A549 (cell line): ENCODE measurements at regions not wholly inside any gene's neighbourhood (a gene's known extent, or its start where the extent isn't known, plus 50 kb on each side); places are given as distances from the start of the nearest gene placed in this dataset.

ENCODE experiments used
- ATAC-seq, 2 experiments: fragments of 200-7000 bp in 1 of 2; fragments of >200 bp in 1 of 2; cut with Nextera tagmentation in 1 of 2; cut with Tn5 transposase in 1 of 2; 3 replicates each; pipeline versions ENCODE4 v1.8.0 to v1.9.1; 2018 to 2020; ENCODE audit warnings: mild to moderate bottlenecking in 1 of 2, moderate library complexity in 1 of 2
- CTCF ChIA-PET: fragments of 300-600 bp; sonication (Branson Sonifier 250); formaldehyde crosslinking; extraction: SDS; loops from one replicate; lab custom pipeline; 2021; ENCODE audit warnings: antibody characterized with exemption, inconsistent platforms; lab: Yijun Ruan, JAX
- POLR2A ChIA-PET: fragments of 350-600 bp; formaldehyde crosslinking; extraction: SDS; loops from one replicate; lab custom pipeline; 2021; ENCODE audit warnings: antibody characterized with exemption, inconsistent platforms; lab: Yijun Ruan, JAX
- DNase-seq, 2 experiments: peaks; one replicate each; pipeline versions ENCODE4 v3.0.0 to v3.0.0-alpha.2; 2011 to 2016; ENCODE audit warnings: low read depth in 1 of 2, low spot score in 1 of 2
- FAIRE-seq: peaks from 2 replicates; lab custom pipeline; 2011; peaks lifted over from hg19 to GRCh38; lab: Jason Lieb, UNC
- H3K27ac ChIP-seq, 2 experiments: fragments of >200 bp; sonication (Bioruptor Twin); formaldehyde crosslinking; 3 replicates each; pipeline ENCODE4 v1.5.1; 2016 to 2017
- H3K4me1 ChIP-seq: fragments of >200 bp; sonication (Bioruptor Twin); formaldehyde crosslinking; 3 replicates; pipeline ENCODE4 v1.6.1; 2016
- H3K4me2 ChIP-seq: fragments of >200 bp; sonication (Bioruptor Twin); formaldehyde crosslinking; 3 replicates; pipeline ENCODE4 v1.6.1; 2016
- H3K4me3 ChIP-seq: fragments of >200 bp; sonication (Bioruptor Twin); formaldehyde crosslinking; 3 replicates; pipeline ENCODE4 v1.5.1; 2016
- H3K9me3 ChIP-seq: fragments of >200 bp; sonication (Bioruptor Twin); formaldehyde crosslinking; 3 replicates; pipeline ENCODE4 v1.6.1; 2016
- CBX2 ChIP-seq: fragments of 200-600 bp; sonication (generic); IDR thresholded peaks from 2 replicates; pipeline ENCODE4 v1.6.1; 2016; ENCODE audit warnings: low read depth, mild to moderate bottlenecking, borderline replicate concordance
- CBX8 ChIP-seq: fragments of 200-600 bp; sonication (generic); IDR thresholded peaks from 2 replicates; pipeline ENCODE4 v1.6.1; 2016
- CHD4 ChIP-seq: fragments of 200-600 bp; sonication (generic); IDR thresholded peaks from 2 replicates; pipeline ENCODE4 v1.6.1; 2016; ENCODE audit warnings: antibody characterized with exemption, mild to moderate bottlenecking, borderline replicate concordance
- ELK1 ChIP-seq: fragments of 150-350 bp; IDR thresholded peaks from 2 replicates; pipeline ENCODE4 v1.6.1; 2014; ENCODE audit warnings: low read depth, mild to moderate bottlenecking, low read length
- FOSB ChIP-seq: fragments of 250-450 bp; sonication (Bioruptor Pico); IDR thresholded peaks from 2 replicates; pipeline ENCODE4 v1.5.0; 2020; ENCODE audit warnings: mild to moderate bottlenecking, moderate library complexity
- HDAC2 ChIP-seq: fragments of 200-600 bp; sonication (generic); IDR thresholded peaks from 2 replicates; pipeline ENCODE4 v1.6.1; 2016
- JUN ChIP-seq, 2 experiments: fragments of >200 bp; sonication (Bioruptor Twin); formaldehyde crosslinking; IDR thresholded peaks; 2 replicates in 1 of 2; 3 replicates in 1 of 2; pipeline ENCODE4 v1.6.1; 2016 to 2017
- KDM5A ChIP-seq: fragments of 200-600 bp; sonication (generic); IDR thresholded peaks from 2 replicates; pipeline ENCODE4 v1.6.1; 2016; ENCODE audit warnings: antibody characterized with exemption, mild to moderate bottlenecking
- MAZ ChIP-seq: fragments of 150-350 bp; IDR thresholded peaks from 2 replicates; pipeline ENCODE4 v1.6.1; 2014; ENCODE audit warnings: antibody characterized with exemption, low read depth, low read length, borderline replicate concordance
- MYC ChIP-seq: IDR thresholded peaks from 2 replicates; pipeline ENCODE4 v1.6.1; 2012; ENCODE audit warnings: mild to moderate bottlenecking, inconsistent platforms, low read length, improper control_type of control experiment, borderline replicate concordance
- NPAS2 ChIP-seq: fragments of 250-450 bp; sonication (Bioruptor Pico); IDR thresholded peaks from 2 replicates; pipeline ENCODE4 v1.8.0; 2022; ENCODE audit warnings: mild to moderate bottlenecking, moderate library complexity, borderline replicate concordance
- POLR2A ChIP-seq: IDR thresholded peaks from 2 replicates; pipeline ENCODE4 v1.6.1; 2012; ENCODE audit warnings: mild to moderate bottlenecking, low read length
- POLR2AphosphoS2 ChIP-seq: conservative IDR thresholded peaks from 2 replicates; pipeline ENCODE4 v1.6.1; 2012; ENCODE audit warnings: low read length, improper control_type of control experiment, inconsistent platforms
- REST ChIP-seq: fragments of 200-600 bp; sonication (generic); IDR thresholded peaks from 2 replicates; pipeline ENCODE4 v1.6.1; 2016; ENCODE audit warnings: antibody characterized with exemption, mild to moderate bottlenecking, moderate library complexity
- TFCP2L1 ChIP-seq: fragments of 250-450 bp; sonication (Bioruptor Pico); IDR thresholded peaks from 2 replicates; pipeline ENCODE4 v1.5.0; 2021; ENCODE audit warnings: mild to moderate bottlenecking
- ZFP36 ChIP-seq: fragments of 450-650 bp; IDR thresholded peaks from 2 replicates; pipeline ENCODE4 v1.6.1; 2014; ENCODE audit warnings: borderline replicate concordance; ENCODE audit not compliant: partially characterized antibody
- WGBS: methylation state at CpG from one replicate; pipeline ENCODE4 v1.1.6; 2017; ENCODE audit errors: missing lambda C conversion rate; 5-methylcytosine and 5-hydroxymethylcytosine counted together
- TF ChIP-seq, protein P1 (sequence below): fragments of >200 bp; sonication (Bioruptor Twin); formaldehyde crosslinking; IDR thresholded peaks from 3 replicates; pipeline ENCODE4 v1.5.1; 2016
- TF ChIP-seq, protein P2 (sequence below): fragments of 250-450 bp; sonication (Bioruptor Pico); IDR thresholded peaks from 2 replicates; pipeline ENCODE4 v1.5.0; 2020; ENCODE audit warnings: low read depth, mild to moderate bottlenecking, moderate library complexity
- TF ChIP-seq, protein P3 (sequence below): fragments of 250-450 bp; sonication (Bioruptor Pico); IDR thresholded peaks from 2 replicates; pipeline ENCODE4 v1.5.0; 2021; ENCODE audit warnings: mild to moderate bottlenecking, moderate library complexity, borderline replicate concordance

DNA sequence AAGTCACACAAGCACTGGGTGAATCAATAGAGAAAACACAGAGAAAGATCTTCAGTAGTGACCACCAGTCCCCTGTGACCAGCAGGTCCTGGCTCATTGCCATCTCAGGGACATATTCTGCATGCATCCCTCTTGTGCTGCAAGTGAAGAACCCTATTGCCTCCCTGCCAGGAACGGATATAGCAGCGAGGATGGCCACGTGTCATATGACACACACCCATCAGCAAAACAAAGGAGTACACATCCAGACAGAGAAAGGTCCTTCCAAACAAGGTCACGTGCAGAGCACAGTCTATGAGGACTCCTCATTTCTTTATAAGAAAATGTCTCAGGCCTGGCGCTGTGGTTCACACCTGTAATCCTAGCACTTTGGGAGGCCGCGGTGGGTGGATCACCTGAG lies 638.4 kb downstream of the FLRT2 start:
- TF ChIP-seq JUN (IDR thresholded peaks at IDR 0.05): no peak
- ATAC-seq (no peak), DNase-seq (no peak), FAIRE-seq (no peak)
- Histone ChIP-seq H3K4me3 (no peak overlapping the region), H3K27ac (no peak overlapping the region), H3K4me2 (no peak overlapping the region), H3K4me1 (no peaks in the 10 kb centered on the region), H3K9me3 (no peaks in the 10 kb centered on the region; the same call in 2 of the 3 replicates)
- ChIA-PET CTCF (no interaction called here), POLR2A (no interaction called here)
- 11% methylated on average over 7 of the region's 7 CpGs for WGBS

DNA sequence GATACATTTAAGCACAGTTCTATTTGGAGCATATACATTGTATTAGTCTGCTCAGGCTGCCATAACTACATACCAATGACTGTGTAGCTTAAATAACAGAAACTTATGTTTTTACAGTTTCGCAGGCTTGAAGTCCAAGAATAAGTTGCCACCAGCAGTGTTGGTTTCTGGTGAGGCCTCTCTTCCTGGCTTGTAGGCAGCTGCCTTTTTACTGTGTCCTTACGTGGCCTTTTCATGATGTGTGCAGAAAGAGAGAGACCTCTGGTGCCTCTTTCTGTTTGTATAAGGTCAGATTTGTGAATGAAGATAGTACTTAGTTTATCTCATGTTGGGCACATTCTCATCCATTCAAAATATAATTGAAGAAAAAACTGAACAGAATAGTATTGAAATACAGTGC lies 636.6 kb downstream of the FLRT2 start:
- no peak overlapping the region for H3K4me2 ChIP-seq
- no peaks in the 10 kb centered on the region; the same call in 2 of the 3 replicates for H3K9me3 ChIP-seq
- no peaks in the 10 kb centered on the region for H3K4me1 ChIP-seq
- ATAC-seq: no peak
- no peak overlapping the region for H3K4me3 ChIP-seq
- TF ChIP-seq, protein P1, sequence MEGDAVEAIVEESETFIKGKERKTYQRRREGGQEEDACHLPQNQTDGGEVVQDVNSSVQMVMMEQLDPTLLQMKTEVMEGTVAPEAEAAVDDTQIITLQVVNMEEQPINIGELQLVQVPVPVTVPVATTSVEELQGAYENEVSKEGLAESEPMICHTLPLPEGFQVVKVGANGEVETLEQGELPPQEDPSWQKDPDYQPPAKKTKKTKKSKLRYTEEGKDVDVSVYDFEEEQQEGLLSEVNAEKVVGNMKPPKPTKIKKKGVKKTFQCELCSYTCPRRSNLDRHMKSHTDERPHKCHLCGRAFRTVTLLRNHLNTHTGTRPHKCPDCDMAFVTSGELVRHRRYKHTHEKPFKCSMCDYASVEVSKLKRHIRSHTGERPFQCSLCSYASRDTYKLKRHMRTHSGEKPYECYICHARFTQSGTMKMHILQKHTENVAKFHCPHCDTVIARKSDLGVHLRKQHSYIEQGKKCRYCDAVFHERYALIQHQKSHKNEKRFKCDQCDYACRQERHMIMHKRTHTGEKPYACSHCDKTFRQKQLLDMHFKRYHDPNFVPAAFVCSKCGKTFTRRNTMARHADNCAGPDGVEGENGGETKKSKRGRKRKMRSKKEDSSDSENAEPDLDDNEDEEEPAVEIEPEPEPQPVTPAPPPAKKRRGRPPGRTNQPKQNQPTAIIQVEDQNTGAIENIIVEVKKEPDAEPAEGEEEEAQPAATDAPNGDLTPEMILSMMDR: no peak
- TF ChIP-seq CBX8: no peak
- no peak for TF ChIP-seq ZFP36
- TF ChIP-seq POLR2A: no peak
- no peak for TF ChIP-seq HDAC2
- no peak for TF ChIP-seq REST
- TF ChIP-seq, protein P2, sequence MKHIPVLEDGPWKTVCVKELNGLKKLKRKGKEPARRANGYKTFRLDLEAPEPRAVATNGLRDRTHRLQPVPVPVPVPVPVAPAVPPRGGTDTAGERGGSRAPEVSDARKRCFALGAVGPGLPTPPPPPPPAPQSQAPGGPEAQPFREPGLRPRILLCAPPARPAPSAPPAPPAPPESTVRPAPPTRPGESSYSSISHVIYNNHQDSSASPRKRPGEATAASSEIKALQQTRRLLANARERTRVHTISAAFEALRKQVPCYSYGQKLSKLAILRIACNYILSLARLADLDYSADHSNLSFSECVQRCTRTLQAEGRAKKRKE (CRISPR knock-in tag): no peak
- no peak for TF ChIP-seq NPAS2 (CRISPR knock-in tag)
- no peak for TF ChIP-seq MAZ
- no peak for TF ChIP-seq TFCP2L1
- no peak for TF ChIP-seq FOSB (CRISPR knock-in tag)
- TF ChIP-seq KDM5A: no peak
- TF ChIP-seq, protein P3, sequence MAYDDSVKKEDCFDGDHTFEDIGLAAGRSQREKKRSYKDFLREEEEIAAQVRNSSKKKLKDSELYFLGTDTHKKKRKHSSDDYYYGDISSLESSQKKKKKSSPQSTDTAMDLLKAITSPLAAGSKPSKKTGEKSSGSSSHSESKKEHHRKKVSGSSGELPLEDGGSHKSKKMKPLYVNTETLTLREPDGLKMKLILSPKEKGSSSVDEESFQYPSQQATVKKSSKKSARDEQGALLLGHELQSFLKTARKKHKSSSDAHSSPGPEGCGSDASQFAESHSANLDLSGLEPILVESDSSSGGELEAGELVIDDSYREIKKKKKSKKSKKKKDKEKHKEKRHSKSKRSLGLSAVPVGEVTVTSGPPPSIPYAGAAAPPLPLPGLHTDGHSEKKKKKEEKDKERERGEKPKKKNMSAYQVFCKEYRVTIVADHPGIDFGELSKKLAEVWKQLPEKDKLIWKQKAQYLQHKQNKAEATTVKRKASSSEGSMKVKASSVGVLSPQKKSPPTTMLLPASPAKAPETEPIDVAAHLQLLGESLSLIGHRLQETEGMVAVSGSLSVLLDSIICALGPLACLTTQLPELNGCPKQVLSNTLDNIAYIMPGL (CRISPR knock-in tag): no peak
- TF ChIP-seq CBX2: no peak
- no peak for TF ChIP-seq CHD4
- TF ChIP-seq ELK1: no peak
- TF ChIP-seq POLR2AphosphoS2: no peak
- TF ChIP-seq MYC: no peak
- TF ChIP-seq, all 56 proteins: peak for 0
- DNase-seq (no peak), FAIRE-seq (no peak)
- POLR2A ChIA-PET: no interaction called here
- CTCF ChIA-PET: no interaction called here
- no peak overlapping the region for H3K27ac ChIP-seq
- 9% methylated on average over 2 of the region's 2 CpGs for WGBS
